GM19043 (cell line): ENCODE measurements at regions not wholly inside any gene's neighbourhood (a gene's known extent, or its start where the extent isn't known, plus 50 kb on each side); places are given as distances from the start of the nearest gene placed in this dataset.

Experiments
- ATAC-seq: cut with Tn5 transposase; IDR thresholded peaks from one replicate; pipeline ENCODE4 v1.9.1; 2021; ENCODE audit warnings: low read depth; ENCODE audit not compliant: unreplicated experiment

DNA sequence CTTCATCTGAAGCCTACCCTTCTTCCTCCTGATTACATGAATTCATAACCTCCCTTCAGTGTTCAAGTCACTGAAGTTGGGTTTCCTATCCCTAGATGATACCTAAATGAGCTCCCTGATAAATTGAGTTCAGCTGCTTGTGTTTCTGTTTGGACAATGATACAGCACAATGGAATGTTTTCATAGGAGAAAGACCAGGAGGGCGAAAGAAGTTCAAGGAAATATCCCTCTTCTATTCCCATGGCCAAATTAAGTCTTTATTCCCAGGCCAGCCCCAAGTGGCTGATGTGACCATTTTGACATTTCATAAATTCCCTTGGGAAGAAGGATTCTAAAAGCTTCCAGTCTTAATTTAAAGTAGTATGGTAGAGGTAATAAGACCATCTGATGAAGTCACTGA is 555.8 kb upstream of the CLINT1 start:
- ATAC-seq = no peak

DNA sequence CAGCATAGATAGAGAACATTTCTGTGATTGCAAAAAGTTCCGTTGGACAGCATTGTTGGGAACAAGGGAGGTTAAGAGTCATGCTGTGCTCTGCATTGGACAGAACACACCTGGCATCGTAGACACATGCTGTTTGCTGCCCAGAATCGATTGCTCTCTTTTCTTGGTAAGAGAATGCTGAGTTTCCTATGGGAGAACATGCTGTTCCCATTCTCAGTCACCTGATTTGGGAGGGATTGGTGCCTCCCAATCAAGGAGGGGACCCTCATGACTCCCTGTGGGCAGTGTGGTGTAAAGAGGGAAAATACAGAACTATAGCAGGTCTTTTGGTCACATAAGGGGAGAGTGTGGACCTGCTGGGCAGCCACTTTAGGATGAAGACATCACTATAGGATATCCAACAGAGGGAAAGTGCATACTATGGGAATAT is 555.4 kb upstream of the CLINT1 start:
- no peak for ATAC-seq

DNA sequence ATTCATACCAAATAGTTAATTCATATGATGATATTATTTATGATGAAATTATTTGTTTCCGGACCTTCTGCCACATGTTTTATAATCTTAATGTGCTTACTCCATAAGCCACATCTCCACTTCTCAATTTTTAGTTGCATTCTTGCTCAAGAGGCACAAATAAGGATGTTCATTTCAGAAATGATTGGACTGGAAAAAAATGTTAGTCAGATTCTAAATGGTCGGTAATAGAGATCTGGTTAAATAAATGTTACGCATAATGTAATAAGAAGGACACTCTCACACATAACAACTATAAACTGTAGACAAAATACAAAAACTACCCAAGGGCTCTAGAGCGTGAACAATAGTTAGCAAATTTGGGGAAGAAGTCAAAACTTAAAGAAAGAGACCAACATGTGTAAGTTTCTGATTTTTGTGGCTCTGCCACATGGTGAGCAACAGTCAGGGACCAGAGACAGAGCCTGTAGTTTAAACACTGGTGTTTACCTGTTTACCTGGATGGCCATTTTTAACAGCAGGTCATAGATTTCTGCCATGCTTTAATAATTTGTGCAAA is 554.3 kb upstream of the CLINT1 start:
- no peak for ATAC-seq

DNA sequence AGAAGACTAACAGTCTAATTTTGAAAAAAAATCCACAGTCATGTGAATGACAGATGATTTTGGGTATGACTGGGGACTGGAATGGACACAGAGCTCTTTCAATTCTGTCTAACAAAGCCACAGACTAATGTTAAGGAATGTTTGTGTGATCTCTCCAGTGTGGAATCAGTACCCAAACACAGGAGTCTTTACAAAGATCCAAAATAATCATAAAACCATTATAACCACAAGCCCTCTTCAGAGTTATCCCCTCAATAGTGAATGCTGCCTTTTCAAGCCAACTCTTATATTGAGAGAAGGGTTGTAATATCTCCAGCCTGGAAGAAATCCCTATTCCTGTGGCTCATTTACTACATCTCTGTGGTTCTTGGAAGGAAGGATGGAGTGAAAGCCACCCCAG is 552.0 kb upstream of the CLINT1 start:
- no peak for ATAC-seq

DNA sequence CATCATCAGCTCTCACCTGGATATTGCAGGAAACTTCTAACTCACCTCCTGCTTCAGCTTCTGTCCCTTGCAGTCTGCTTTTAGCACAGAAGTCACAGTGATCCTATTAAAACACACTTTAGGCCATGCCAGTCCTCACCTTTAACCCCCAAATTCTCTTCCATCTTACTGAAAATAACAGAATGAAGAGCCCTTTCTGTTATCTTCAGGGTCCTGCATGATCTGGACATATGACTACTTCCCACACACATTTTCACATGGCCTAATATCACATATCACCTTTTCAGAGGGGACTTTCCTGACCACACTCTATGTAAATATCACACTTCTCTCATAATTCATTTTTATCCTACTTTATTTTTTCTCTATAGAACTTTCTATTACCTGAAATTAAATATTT is 550.6 kb upstream of the CLINT1 start:
- no peak for ATAC-seq

DNA sequence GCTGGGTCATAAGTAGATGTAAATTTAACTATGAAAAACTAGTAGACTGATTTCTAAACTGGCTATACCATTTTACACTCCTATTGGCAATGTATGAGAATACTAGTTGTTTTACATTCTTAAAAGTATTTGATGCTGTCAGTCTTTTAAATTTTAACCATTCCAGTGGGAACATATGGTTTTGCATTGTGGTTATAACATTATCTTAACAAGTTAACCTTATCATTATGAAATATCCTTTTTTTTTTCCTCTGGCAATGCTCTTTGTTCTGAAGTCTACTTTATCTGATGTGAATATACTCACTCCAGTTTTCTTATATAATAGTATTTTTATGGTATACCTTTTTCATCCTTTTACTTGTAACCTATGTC is 548.9 kb upstream of the CLINT1 start:
- ATAC-seq = no peak

DNA sequence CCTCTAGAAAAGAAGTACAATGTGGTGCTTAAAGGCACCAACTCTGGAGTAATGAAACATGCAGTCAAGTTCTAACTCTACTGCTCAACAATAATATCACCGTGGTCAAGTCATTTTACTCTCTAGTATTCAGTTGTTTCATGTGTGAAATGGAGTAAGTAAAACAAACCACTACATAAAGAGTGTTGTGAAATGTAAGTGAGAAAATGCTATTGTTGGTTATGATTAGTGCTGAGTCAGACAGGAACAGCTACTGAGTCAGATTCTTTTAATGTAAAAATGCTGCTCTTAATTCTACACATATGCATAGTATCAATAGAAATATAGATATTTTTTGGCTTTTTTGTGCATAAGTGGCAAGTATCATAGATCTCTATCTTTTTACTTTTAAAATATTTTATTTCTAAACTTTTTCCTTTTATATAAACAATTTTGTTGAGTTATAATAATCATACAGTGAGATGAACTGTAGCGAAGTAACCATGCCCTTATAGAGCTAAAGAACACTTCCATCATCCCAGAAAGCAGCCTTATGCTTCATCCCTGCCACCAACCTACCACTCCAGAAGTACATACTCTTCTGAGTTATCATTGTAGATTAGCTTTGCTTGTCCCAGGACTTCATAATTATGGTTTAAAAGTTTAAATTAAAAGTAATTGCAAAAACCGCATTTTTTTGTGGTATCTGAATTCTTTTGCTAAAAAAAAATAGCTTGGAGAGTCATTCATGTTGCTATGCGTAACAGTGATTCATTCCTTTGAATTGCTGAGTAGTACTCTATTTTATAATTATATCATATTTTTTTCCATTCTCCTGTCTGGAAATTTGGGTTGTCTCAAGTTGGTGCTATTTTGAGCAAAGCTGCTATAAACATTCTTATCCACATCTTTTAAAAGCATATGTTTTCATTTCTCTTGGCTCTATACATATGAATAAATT is 548.2 kb upstream of the CLINT1 start:
- no peak for ATAC-seq

DNA sequence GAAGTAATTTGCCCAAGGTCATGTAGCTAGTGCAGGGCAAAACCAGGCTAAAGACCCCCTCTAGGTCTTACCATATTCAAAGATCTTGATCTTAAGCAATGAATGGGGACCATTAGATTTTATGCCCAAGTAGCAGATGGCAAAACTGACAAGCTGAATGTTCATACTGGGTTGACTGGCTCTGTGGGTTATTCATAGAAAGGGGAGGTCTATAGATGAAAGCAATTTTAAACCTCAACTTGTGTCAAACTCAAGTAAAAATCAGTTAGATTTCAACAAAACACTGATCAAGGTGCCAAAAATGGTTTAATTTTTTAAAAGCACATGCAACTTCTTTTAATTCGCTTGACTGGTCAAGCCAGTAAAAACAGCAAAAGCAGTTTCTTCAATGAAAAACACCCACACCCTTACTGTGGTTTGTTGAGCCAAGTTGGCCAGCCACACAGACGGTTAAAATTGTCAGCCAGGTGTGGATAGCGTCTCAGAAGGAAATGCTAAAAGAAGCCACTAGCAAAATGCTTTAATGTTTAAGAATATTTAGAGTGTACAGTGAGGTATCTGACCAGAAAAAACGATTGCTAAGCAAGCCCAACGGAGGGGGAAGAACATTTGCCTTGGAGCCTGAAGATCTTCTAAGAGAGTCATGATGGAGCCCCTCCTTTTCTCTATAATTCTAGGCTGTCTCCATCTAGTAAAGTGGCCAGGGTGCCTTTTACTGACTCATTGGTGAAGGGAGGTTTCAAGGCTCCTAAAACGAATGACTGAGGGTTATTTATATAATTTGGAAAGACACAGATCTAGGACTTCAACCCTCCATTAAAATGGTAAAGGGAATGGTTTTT is 539.6 kb upstream of the CLINT1 start:
- peak; percentile 83 for ATAC-seq

DNA sequence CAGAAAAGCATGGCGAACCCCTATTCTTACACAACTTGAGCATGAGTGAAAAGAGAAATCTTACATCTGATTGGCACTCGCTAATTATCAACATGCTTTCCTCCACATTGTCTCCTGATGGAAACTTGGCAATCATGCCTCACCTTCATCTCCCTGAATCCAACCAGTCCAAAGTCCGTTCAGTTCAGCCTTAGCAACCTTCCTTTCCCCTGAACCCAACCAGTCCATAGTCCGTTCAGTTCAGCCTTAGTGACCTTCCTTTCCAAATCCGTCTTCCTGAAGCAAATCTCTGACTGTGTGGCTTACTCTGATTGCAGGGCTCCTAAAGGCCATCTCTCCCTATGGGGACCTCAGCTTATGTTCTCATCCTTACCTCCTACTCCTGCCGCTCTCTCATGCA is 538.3 kb upstream of the CLINT1 start:
- no peak for ATAC-seq

DNA sequence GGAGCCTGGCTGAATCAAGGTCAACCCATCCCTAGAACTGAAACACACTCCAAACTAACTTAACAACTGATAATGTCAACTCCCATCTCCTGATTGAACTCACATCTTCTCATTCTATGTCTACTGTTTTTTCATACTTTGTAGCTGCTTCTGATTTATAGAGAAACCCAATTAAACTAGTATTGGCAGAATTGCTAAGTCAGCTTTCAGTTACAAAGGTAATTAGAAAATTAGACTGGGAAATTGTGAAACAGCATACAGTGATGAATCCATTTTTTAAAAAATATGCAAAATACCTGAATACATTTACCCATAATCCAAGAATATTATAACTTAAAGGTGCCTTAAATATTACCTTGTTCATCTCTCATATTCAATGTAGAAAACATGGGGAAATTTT is 535.2 kb upstream of the CLINT1 start:
- ATAC-seq = no peak

DNA sequence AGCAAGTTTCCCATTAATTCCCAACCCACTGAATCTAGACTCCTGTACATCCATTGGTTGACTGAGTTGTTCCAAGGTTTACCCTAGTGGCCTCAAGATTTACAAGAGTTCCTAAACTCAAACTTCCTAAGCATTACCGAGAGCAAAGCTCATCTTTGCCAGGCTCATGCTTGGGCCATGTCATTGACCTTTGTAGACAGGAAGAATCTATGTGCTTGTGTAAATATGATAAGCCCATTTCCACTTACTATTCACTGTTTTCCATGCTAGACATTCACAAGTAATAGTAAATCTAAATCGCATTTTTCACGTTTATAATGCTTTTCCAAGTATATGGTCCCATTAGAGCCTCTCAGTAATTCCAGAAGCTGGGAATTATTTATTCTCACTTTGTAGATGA is 534.5 kb upstream of the CLINT1 start:
- no peak for ATAC-seq

DNA sequence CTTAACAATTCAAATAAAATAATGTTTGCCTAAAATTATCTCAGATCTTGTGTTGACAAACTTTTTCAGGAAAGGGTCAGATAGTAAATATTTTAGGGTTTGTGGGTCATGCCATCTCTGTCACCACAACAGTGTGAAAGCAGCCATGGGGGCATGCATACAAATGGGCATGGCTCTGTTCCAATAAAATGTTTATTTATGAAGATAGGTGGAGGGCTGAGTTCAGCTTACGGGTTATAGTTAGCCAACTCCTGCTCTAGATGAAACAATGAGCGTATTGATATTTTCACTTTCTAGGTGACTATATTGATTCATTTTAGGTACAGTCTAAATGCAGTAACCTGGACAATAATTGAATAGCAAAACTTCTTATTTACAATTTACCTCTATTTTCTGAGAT is 533.8 kb upstream of the CLINT1 start:
- no peak for ATAC-seq

DNA sequence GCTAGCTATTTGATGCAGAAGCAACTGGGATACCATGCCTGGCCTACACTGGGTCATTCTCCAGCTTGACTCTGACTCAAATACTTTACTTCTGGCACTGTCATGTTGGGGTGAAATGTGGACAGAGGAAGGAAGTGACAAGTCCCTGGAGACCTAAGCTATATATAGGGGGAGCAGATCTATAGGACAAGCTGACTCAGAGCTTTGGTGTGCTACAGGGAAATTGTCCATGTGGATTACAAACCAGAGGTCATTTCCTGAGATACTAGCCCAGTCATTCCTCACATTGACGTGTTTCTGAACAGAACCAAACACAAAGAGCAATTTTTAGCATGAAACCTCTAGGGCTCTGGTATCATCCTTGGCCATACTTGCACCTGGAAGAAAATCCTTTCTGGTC is 531.6 kb upstream of the CLINT1 start:
- peak; percentile 59 for ATAC-seq

DNA sequence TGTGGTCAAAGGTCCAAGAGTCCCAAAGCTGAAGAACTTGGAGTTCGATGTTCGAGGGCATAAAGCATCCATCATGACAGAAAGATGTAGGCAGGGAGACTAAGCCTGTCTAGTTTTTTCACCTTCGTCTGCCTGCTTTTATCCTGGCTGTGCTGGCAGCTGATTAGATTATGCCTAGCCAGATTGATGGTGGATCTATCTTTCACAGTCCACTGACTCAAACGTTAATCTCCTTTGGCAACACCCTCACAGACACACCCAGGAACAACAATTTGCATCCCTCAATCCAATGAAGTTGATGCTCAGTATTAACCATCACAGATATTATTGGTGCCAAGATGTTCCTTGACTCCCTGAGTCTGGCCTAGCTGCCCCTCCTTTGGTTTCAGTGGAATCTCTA is 530.8 kb upstream of the CLINT1 start:
- ATAC-seq = no peak

DNA sequence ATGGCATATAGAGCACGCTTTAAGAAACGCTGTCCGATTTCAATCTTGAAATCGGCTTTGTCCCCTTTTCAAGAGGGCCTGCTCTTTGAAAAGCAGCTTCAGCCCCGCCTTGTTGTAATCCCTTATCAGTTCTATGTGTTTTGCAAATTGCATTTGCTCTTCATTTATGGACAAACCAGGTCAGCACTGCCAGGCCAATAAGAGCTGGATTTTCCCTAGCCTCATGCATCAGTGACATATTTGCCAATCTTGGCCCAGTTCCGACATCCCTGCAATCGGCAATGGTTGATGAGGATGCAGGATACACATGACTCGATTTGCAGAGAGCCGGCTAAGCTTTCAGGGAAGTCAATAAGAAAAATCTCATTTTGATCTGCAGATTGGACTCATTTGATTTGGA is 529.1 kb upstream of the CLINT1 start:
- ATAC-seq = no peak

DNA sequence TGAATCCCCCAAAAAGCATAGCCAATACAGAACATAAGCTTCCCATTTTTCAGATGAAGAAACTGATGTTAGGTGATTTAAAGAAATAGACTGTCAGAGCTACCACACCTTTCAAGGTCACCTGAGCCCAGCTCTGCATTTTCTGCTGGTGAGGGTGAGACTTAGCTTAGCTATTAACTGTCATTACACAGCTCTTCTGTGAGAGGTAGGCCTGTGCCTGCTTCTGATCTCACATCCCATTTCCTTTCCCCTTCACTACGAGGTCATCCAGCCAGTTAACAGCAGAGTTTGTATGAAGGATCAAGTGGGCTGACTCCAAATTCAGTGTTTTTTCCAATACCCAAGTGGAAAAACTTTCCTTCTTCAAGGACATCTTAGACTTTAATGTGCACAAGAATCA is 528.6 kb upstream of the CLINT1 start:
- ATAC-seq = no peak

DNA sequence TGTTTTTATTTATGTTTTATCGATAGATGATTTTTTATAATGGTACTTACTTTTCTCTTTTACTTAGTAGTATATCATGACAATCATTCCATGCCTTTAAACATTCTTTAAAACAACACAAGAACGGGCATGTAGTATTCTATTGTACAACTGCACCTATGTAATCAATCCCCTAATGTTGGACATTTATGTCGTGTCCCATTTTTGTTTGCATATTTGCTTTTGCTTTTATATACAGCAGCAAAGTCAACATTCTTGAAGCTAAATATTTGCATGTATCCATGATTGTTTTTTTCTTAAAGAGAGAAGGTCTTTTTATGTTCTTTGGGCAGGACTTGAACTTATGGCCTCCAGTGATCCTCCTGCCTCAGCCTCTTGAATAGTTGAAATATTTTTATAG is 527.0 kb upstream of the CLINT1 start:
- no peak for ATAC-seq

DNA sequence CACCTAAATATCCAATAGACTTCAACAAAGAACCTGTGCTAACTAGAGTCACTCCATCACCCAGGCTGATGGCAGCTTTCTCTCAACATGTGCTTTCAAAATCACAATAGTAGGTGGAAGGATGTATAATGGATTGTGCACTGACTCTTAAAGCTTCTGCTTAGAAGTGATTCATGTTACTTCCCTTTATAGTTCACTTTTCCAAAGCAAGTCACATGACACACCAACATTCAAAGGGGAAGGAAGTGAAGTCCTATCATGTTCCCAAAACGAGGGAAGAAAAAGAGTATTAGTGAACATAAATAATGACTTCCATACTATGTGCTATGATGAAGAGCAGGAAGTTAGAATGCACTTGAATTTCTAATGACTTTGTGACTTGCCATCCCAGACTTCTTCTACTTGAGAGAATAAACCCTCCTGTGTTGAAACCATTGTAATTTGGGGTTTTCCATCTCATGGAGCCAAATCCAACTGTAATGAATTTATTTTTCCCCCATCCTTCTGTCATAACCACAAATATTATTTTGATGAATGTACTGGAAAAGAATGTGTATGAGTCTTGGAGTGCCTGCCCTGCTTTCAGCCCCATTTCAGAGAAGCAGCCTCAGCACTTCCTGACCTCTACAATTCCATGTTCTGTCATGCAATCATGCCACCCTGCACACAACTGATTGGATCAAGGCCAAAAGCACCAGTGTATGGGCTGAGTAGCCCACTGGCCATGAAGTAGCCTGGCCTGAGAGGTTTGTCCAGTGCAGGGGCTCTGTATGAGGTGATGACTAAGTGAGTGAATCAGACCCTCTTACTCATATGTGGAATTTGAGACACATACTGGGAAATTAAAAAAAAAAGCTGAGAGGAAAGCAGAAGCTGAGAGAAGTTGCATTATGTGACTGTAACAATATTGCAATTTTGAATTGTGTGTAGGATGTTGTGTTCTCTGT is 525.9 kb upstream of the CLINT1 start:
- no peak for ATAC-seq

DNA sequence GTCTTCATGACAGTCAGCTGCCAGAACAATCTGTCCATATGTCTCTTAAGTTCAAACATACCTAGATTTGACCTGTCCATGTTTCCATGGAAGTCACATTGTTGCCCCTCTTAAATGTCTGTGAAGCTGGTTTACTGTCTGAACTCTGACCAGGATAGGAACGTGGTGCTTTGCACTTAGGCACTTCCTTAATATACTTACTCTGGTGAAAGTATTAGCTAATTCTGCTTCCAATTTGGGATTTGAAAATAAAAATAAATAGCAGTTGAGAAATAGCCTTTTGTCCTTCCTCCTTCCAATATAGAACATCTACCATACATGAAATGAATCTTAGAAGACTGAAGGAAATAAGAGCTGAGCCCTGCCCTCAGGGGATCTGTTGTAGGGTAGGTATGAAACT is 524.5 kb upstream of the CLINT1 start:
- ATAC-seq = no peak

DNA sequence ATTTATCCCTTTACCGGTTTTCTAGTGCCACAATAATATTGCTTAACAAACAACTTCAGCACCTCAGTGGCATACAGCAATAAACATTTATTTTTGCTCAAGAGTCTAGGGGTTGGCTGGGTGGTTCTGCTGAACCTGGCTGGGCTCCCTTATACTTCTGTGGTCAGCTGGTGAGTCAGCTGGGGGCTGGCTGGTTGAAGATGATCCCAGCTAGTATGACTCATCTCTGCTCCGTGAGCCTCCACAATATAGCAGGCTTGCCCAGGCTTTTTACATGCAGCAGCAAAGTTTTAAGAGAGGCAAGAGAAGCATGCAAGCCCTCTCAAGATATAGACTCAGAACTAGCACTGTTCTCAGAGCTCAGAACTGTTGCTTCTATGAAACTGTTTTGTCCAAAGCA is 523.5 kb upstream of the CLINT1 start:
- ATAC-seq = peak; percentile 96
